Ascending aorta (tissue), 2 donors: ENCODE measurements at regions not wholly inside any gene's neighbourhood (a gene's known extent, or its start where the extent isn't known, plus 50 kb on each side); places are given as distances from the start of the nearest gene placed in this dataset.

ENCODE experiments used
- DNase-seq, 2 donors: peaks; one replicate each; pipeline ENCODE4 v3.0.0-alpha.2; 2019; ENCODE audit warnings: low spot score in 2 of 2
- H3K27ac ChIP-seq, 2 donors: fragments of 200-600 bp; sonication (generic); one replicate each; pipeline ENCODE4 v1.5.1; 2016 to 2017; ENCODE audit warnings: mild to moderate bottlenecking in 1 of 2
- H3K27me3 ChIP-seq: fragments of 200-600 bp; sonication (generic); one replicate; pipeline ENCODE4 v1.5.1; 2017
- H3K36me3 ChIP-seq, 2 donors: fragments of 200-600 bp; sonication (generic); one replicate each; pipeline ENCODE4 v1.5.1; 2016
- H3K4me1 ChIP-seq, 2 donors: fragments of 200-600 bp; sonication (generic); one replicate each; pipeline ENCODE4 v1.5.1; 2016 to 2017; ENCODE audit warnings: mild to moderate bottlenecking in 1 of 2
- H3K4me3 ChIP-seq, 2 donors: fragments of 200-600 bp; sonication (generic); one replicate each; pipeline ENCODE4 v1.5.1; 2016 to 2017; ENCODE audit warnings: mild to moderate bottlenecking in 1 of 2
- H3K9me3 ChIP-seq, 2 donors: fragments of 200-600 bp; sonication (generic); one replicate each; pipeline ENCODE4 v1.5.1; 2016
- CTCF ChIP-seq, 3 experiments: fragments of 200-600 bp in 2 of 3; fragments of 450-650 bp in 1 of 3; sonication (generic) in 2 of 3; IDR thresholded peaks; one replicate each; pipeline ENCODE4 v1.5.1; 2016 to 2019; ENCODE audit warnings: antibody characterized with exemption in 3 of 3, mild to moderate bottlenecking in 1 of 3, moderate library complexity in 1 of 3
- intact Hi-C: fragments of 100-400 bp; cut with DNase I; formaldehyde crosslinking; loops from one replicate; pipeline ENCODE4 v1.15.1; 2023

- no peaks in the 10 kb centered on the region for H3K9me3 ChIP-seq
- intact Hi-C loops, result no loop called here
- no peak overlapping the region for H3K27ac ChIP-seq
- DNase-seq, result no peak
- H3K4me3 ChIP-seq, result no peak overlapping the region
- H3K36me3 ChIP-seq, result no peaks in the 10 kb centered on the region
- no peak for TF ChIP-seq CTCF (IDR thresholded peaks at IDR 0.05)
- no peaks in the 10 kb centered on the region for H3K27me3 ChIP-seq
- H3K4me1 ChIP-seq, result no peaks in the 10 kb centered on the region
These were observed 880.6 kb downstream of the TSN start for GRCh38 chr2:122636097-122636496.

GRCh38 chr2:122639176-122639575 is 883.7 kb downstream of the TSN start:
- no peak overlapping the region for H3K4me3 ChIP-seq
- DNase-seq, result no peak
- H3K4me1 ChIP-seq, result no peaks in the 10 kb centered on the region
- no peak overlapping the region for H3K27ac ChIP-seq
- H3K27me3 ChIP-seq, result no peaks in the 10 kb centered on the region
- no peaks in the 10 kb centered on the region for H3K36me3 ChIP-seq
- H3K9me3 ChIP-seq, result no peaks in the 10 kb centered on the region
- no peak for TF ChIP-seq CTCF (IDR thresholded peaks at IDR 0.05)
- intact Hi-C loops, result no loop called here

GRCh38 chr2:122639711-122640110 is 884.3 kb downstream of the TSN start:
- intact Hi-C loops, result no loop called here
- TF ChIP-seq CTCF (IDR thresholded peaks at IDR 0.05), result no peak

GRCh38 chr2:122643725-122644329 is 888.4 kb downstream of the TSN start:
- Histone ChIP-seq H3K36me3 (no peaks in the 10 kb centered on the region), H3K4me3 (no peak overlapping the region), H3K9me3 (no peaks in the 10 kb centered on the region), H3K4me1 (no peaks in the 10 kb centered on the region), H3K27ac (no peak overlapping the region), H3K27me3 (no peaks in the 10 kb centered on the region)
- intact Hi-C loops, result no loop called here
- TF ChIP-seq CTCF (IDR thresholded peaks at IDR 0.05), result no peak
- DNase-seq, result no peak

More at GRCh38 chr2:122639711-122640110, 884.3 kb downstream of the TSN start:
- no peak overlapping the region for H3K27ac ChIP-seq
- H3K27me3 ChIP-seq, result no peaks in the 10 kb centered on the region
- no peak overlapping the region for H3K4me3 ChIP-seq
- no peaks in the 10 kb centered on the region for H3K9me3 ChIP-seq
- DNase-seq, result no peak
- no peaks in the 10 kb centered on the region for H3K4me1 ChIP-seq
- no peaks in the 10 kb centered on the region for H3K36me3 ChIP-seq

- Histone ChIP-seq H3K4me3 (no peak overlapping the region), H3K36me3 (no peaks in the 10 kb centered on the region), H3K9me3 (no peaks in the 10 kb centered on the region), H3K4me1 (no peaks in the 10 kb centered on the region), H3K27ac (no peak overlapping the region), H3K27me3 (no peaks in the 10 kb centered on the region)
- intact Hi-C loops, result no loop called here
- no peak for TF ChIP-seq CTCF (IDR thresholded peaks at IDR 0.05)
- no peak for DNase-seq
These were observed 895.8 kb downstream of the TSN start for GRCh38 chr2:122651236-122651635.

- no peaks in the 10 kb centered on the region for H3K4me1 ChIP-seq
- TF ChIP-seq CTCF (IDR thresholded peaks at IDR 0.05), result no peak
- no peaks in the 10 kb centered on the region for H3K36me3 ChIP-seq
- no peaks in the 10 kb centered on the region for H3K9me3 ChIP-seq
- H3K27ac ChIP-seq, result no peak overlapping the region
- intact Hi-C loops, result no loop called here
- H3K27me3 ChIP-seq, result no peaks in the 10 kb centered on the region
- no peak for DNase-seq
- no peak overlapping the region for H3K4me3 ChIP-seq
These were observed 896.3 kb downstream of the TSN start for GRCh38 chr2:122651780-122652179.
